DMS53 (cell line): ENCODE measurements at regions not wholly inside any gene's neighbourhood (a gene's known extent, or its start where the extent isn't known, plus 50 kb on each side); places are given as distances from the start of the nearest gene placed in this dataset.
"Not testable (repeated sequence)": the region's sequence is repeated elsewhere in the genome, so short reads cannot be mapped to it uniquely, and the experiment has no call there.

Experiments used
- DNase-seq: peaks from one replicate; lab custom pipeline; 2025; lab: John Stamatoyannopoulos, UW

- DNase-seq = peak; percentile 62
Observed at GRCh38 chrX:131827935-131828334, 195.2 kb upstream of the STK26 start.

- DNase-seq = peak; percentile 14
Observed at GRCh38 chrX:131828482-131828881, 194.6 kb upstream of the STK26 start.

- DNase-seq = peak; percentile 99
Observed at GRCh38 chrX:131830400-131831184, 192.5 kb upstream of the STK26 start.

- DNase-seq = no peak
Observed at GRCh38 chrX:131831185-131831520, 191.9 kb upstream of the STK26 start.

- no peak for DNase-seq
Observed at GRCh38 chrX:131836161-131836560, 186.9 kb upstream of the STK26 start.

GRCh38 chrX:131837325-131837724, 185.8 kb upstream of the STK26 start:
- DNase-seq = no peak

GRCh38 chrX:131840799-131841495, 182.2 kb upstream of the STK26 start:
- DNase-seq = no peak

GRCh38 chrX:131841496-131842437, 181.3 kb upstream of the STK26 start:
- peak; percentile 84 for DNase-seq

- DNase-seq = no peak
Observed at GRCh38 chrX:131843987-131844386, 179.1 kb upstream of the STK26 start.

- DNase-seq = no peak
Observed at GRCh38 chrX:131845201-131845600, 177.9 kb upstream of the STK26 start.

GRCh38 chrX:131845771-131846170, 177.3 kb upstream of the STK26 start:
- DNase-seq = no peak

GRCh38 chrX:131850964-131851363, 172.1 kb upstream of the STK26 start:
- DNase-seq = not testable (repeated sequence)

- no peak for DNase-seq
Observed at GRCh38 chrX:131853440-131853839, 169.7 kb upstream of the STK26 start.

- peak; percentile 45 for DNase-seq
Observed at GRCh38 chrX:131854581-131854980, 168.5 kb upstream of the STK26 start.

- DNase-seq = no peak
Observed at GRCh38 chrX:131861088-131861787, 161.9 kb upstream of the STK26 start.

- no peak for DNase-seq
Observed at GRCh38 chrX:131862321-131862720, 160.8 kb upstream of the STK26 start.

- DNase-seq = no peak
Observed at GRCh38 chrX:131869182-131869581, 153.9 kb upstream of the STK26 start.

GRCh38 chrX:131874300-131874699, 148.8 kb upstream of the STK26 start:
- no peak for DNase-seq

- DNase-seq = not testable (repeated sequence)
Observed at GRCh38 chrX:131875827-131876226, 147.3 kb upstream of the STK26 start.

- no peak for DNase-seq
Observed at GRCh38 chrX:131881194-131881593, 141.9 kb upstream of the STK26 start.

- not testable (repeated sequence) for DNase-seq
Observed at GRCh38 chrX:131885042-131885441, 138.1 kb upstream of the STK26 start.

GRCh38 chrX:131893857-131894256, 129.2 kb upstream of the STK26 start:
- DNase-seq = not testable (repeated sequence)
